GM21515 (cell line): ENCODE measurements at regions not wholly inside any gene's neighbourhood (a gene's known extent, or its start where the extent isn't known, plus 50 kb on each side); places are given as distances from the start of the nearest gene placed in this dataset.

Experiments
- ATAC-seq: cut with Tn5 transposase; IDR thresholded peaks from one replicate; pipeline ENCODE4 v1.9.1; 2021; ENCODE audit not compliant: unreplicated experiment

DNA sequence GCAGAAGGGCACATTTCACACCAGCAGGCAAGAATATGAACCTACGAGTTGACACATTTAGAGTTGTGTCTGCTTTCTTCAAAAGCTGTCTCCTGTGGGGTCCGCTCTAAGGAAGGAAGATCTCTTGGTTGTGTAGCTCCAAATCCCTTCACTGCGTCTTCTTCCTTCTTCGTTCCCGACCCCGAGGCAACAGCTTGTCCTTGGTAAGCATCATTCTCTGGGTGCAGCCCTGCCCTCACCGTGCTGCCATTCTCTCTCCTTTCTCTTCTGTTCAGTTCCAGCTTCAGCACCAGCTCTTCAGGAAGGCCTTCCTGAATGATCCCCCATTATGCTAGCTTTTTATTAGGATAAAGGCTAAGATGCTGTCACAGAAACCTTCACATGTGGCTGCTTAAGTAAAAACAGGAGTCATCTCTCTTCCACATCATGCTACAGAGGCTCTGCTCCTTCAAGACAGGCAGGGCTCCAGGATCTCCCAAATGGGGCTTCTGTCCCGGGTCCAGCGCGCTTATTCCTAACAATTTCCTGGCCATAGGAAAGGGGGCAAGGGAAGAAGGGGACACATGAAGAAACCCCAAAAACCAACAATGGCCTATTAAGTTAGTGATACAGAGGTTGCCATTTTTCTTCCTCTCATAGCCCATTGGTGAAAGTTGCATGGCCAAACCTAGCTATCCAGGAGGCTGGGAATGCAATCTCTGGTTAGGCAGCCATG, 52.2 kb upstream of the SHH start:
- no peak for ATAC-seq

DNA sequence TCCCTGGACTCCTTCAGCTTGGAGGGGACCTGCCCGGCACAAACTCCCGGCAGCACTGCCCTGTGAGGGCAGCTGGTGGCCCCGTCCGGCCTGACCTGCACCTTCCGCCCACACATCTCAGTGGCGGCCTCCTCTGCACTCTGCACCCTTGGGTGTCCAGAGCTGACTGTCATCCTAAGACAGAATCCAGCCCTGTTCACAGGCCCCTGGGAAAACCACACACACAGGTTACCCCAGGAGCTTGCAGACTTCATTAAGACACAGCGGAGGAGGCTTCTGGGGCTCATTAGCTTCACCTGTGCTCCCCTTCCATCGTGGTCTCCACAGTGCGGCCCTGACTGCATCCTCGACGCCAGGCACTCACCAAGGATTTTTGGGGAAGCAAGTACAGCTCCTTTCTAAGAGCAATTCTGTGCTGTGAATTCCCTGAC, 51.5 kb upstream of the SHH start:
- ATAC-seq: no peak

DNA sequence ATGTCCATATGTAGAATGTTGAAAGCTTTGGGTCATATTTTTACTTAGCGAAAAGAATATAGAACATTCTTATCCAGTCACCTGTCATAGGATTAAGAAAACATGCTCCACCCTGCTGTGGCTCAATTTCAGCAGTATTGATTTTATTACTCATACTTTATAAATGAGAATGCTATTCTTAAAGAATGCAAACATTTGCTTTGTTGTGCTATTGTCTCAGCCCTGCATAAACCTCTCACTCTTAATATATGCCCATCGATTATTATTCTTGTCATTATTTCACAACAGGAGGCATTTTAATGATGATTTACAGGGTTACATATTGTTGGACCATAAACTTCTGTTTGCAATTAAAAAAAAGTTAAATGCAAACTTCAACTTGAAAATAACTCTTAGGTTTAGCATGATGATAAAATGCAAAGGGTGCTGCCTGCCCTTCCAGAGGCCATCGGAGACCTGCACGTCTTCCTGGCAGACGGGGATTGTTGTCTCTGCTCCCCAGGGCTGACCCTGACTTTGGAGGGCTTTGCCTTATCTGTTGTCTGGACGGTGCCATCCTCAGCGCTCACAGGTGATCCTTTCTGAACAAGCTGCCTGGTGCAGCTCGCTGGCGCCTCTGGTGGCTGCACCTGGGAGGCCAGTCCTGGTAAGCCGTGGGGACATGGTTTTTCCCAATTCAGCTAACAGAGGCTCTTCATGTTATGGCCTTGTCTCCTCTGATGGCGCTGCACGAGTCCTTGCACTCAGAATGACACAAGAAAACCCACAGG, 50.0 kb upstream of the SHH start:
- ATAC-seq: no peak
